ENCODE measurements at regions not wholly inside any gene's neighbourhood (a gene's known extent, or its start where the extent isn't known, plus 50 kb on each side); places are given as distances from the start of the nearest gene placed in this dataset.

DNA sequence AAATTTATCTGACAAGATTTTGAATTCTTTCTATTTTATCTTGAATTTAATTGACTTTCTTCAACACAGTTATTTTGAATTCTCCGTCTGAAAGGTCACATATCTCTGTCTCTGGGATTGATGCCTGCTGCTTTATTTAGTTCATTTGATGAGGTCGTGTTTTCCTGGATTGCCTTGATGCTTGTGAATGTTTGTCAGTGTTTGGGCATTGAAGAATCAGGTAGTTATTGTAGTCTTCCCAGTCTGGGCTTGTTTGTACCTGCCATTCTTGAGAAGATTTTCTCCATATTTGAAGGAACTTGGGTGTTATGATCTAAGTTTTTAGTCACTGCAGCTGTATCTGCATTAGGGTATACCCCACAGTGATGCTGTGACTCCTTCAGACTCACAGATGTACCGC lies 315.8 kb upstream of the DDHD1 start:
- DNase-seq = no peak
- Histone ChIP-seq H3K27me3 (no peaks in the 10 kb centered on the region), H3K27ac (no peak overlapping the region), H3K36me3 (ENCODE audit: low read depth, missing control alignments) (no peaks in the 10 kb centered on the region), H3K9me3 (no peaks in the 10 kb centered on the region), H3K4me1 (no peaks in the 10 kb centered on the region), H3K4me3 (no peak overlapping the region)
- WGBS, 2 donors = 91 to 93% methylated on average over 3 of the region's 3 CpGs
- TF ChIP-seq, protein P1, sequence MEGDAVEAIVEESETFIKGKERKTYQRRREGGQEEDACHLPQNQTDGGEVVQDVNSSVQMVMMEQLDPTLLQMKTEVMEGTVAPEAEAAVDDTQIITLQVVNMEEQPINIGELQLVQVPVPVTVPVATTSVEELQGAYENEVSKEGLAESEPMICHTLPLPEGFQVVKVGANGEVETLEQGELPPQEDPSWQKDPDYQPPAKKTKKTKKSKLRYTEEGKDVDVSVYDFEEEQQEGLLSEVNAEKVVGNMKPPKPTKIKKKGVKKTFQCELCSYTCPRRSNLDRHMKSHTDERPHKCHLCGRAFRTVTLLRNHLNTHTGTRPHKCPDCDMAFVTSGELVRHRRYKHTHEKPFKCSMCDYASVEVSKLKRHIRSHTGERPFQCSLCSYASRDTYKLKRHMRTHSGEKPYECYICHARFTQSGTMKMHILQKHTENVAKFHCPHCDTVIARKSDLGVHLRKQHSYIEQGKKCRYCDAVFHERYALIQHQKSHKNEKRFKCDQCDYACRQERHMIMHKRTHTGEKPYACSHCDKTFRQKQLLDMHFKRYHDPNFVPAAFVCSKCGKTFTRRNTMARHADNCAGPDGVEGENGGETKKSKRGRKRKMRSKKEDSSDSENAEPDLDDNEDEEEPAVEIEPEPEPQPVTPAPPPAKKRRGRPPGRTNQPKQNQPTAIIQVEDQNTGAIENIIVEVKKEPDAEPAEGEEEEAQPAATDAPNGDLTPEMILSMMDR (IDR thresholded peaks at IDR 0.05) = no peak
- no peak for TF ChIP-seq POLR2A (IDR thresholded peaks at IDR 0.05)
- intact Hi-C loops (cut with DNase I; ENCODE audit: low total_unique reads) = no loop called here

DNA sequence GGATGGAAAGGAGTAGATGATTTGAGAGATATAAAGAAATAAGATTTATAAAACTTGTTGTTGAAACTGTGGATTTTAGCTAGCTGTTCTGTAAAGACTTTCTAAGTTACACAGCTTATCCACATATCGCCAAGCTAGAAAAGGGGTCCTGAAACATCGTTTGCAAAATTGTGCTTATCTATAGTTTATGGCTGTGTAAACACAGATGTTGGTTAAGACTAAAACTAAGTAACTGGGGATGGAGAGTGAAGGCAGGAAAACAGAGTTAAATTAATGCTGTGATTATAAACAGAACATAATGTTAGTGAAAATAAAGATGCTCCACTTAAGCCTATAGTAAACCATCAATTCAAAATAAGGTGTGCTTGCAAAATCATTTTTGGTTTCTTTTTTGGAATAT lies 311.3 kb upstream of the DDHD1 start:
- H3K9me3 ChIP-seq = no peaks in the 10 kb centered on the region
- WGBS, 2 donors = 58 to 62% methylated on average over 2 of the region's 2 CpGs
- no peaks in the 10 kb centered on the region for H3K4me1 ChIP-seq
- H3K36me3 ChIP-seq (ENCODE audit: low read depth, missing control alignments) = no peaks in the 10 kb centered on the region
- no peak overlapping the region for H3K4me3 ChIP-seq
- no peak for DNase-seq
- H3K27ac ChIP-seq = no peak overlapping the region
- intact Hi-C loops (cut with DNase I; ENCODE audit: low total_unique reads) = no loop called here
- H3K27me3 ChIP-seq = no peaks in the 10 kb centered on the region
- no peak for TF ChIP-seq POLR2A (IDR thresholded peaks at IDR 0.05)
- TF ChIP-seq, protein P1 (IDR thresholded peaks at IDR 0.05) = no peak

DNA sequence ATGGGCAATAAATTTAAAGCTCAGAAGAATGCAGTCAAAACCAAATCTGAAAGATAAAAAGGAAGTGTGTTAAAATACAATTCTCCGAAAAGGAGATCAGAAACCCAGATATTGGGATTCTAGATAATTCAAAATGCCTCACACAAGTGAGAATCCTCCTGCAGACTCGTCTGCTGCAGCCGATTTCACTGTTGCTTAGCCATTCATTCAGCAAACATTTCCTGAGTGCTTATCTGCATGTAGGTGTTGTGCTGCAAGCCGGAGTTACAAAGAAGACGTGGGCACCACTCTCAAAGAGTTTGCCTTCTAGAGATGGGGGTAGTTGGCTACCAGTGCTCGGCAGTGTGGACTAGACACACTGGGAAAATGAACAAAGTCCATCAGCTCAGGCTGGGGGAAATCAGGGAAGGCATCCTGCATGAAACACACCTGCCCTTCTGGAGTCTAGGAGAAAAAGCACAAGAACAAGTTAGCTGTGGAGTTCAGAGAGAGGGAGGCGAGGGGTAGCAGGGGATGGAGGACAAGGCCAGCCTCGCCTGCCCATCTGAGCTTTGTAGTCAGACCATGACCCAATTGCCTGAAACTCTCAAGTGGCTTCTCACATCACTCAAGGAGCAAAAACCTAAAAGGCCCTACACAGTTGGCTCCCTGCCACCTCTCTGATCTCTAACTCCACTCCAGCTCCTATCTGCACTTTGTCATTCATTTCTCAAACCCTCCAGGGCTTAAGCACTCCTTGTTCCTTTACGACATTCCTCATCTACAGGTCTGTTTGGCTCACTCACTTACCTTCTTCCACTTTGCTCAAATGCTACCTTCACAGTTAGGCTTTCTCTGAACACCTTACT lies 310.0 kb upstream of the DDHD1 start:
- TF ChIP-seq POLR2A (IDR thresholded peaks at IDR 0.05) = no peak
- TF ChIP-seq, protein P1 (IDR thresholded peaks at IDR 0.05) = no peak
- Histone ChIP-seq H3K4me1 (no peaks in the 10 kb centered on the region), H3K4me3 (no peak overlapping the region), H3K27ac (no peak overlapping the region), H3K27me3 (no peaks in the 10 kb centered on the region), H3K9me3 (no peaks in the 10 kb centered on the region), H3K36me3 (ENCODE audit: low read depth, missing control alignments) (no peaks in the 10 kb centered on the region)
- no peak for DNase-seq
- intact Hi-C loops (cut with DNase I; ENCODE audit: low total_unique reads) = no loop called here
- WGBS, 2 donors = 92 to 95% methylated on average over 9 of the region's 9 CpGs

DNA sequence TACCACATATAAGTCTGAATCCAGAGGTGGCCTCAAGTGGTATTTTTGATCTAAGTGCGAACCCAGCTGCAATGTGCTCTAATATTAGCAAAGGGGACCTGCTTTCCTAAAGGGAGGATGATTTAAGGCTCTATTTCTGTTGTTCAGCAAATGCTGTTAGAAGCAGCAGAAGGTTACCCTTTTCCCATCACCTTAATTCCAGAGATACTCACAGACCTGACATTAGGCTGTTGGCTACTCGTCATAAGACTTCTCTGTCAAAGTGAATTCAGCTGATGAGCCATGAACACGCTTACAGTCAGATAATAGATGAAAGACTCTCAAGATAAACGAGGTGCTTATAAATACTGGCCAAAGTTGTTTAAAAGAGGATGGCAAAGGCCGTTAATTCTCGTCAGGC lies 308.7 kb upstream of the DDHD1 start:
- no peak overlapping the region for H3K27ac ChIP-seq
- DNase-seq = no peak
- 78 to 82% methylated on average over 6 of the region's 6 CpGs for WGBS, 2 donors
- TF ChIP-seq, protein P1 (IDR thresholded peaks at IDR 0.05) = no peak
- no peak for TF ChIP-seq POLR2A (IDR thresholded peaks at IDR 0.05)
- H3K27me3 ChIP-seq = no peaks in the 10 kb centered on the region
- H3K36me3 ChIP-seq (ENCODE audit: low read depth, missing control alignments) = no peaks in the 10 kb centered on the region
- no peaks in the 10 kb centered on the region for H3K4me1 ChIP-seq
- H3K9me3 ChIP-seq = no peaks in the 10 kb centered on the region
- no peak overlapping the region for H3K4me3 ChIP-seq
- intact Hi-C loops (cut with DNase I; ENCODE audit: low total_unique reads) = no loop called here

DNA sequence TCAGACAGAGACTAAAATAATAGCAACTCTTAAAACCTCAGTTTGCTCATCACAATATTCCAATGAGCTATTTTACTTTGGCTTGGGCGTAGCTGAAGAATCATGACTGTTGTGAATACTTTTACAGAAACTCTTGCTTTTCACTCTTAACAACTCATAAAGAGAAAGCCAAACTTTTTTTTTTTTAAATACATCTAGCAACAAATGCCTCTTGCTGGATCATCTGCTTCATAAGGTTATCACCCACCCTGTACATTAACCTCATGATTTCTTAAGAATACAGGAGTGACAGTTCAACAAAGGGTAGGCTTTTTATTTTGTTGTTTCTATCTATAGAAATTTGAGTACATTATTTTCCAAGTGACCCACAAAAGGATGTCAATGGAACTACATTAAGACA lies 307.4 kb upstream of the DDHD1 start:
- WGBS, 2 donors = 87 to 97% methylated on average over 1 of the region's 1 CpG
- Histone ChIP-seq H3K4me1 (no peaks in the 10 kb centered on the region), H3K4me3 (no peak overlapping the region), H3K9me3 (no peaks in the 10 kb centered on the region), H3K27me3 (no peaks in the 10 kb centered on the region), H3K36me3 (ENCODE audit: low read depth, missing control alignments) (no peaks in the 10 kb centered on the region), H3K27ac (no peak overlapping the region)
- DNase-seq = no peak
- TF ChIP-seq, protein P1 (IDR thresholded peaks at IDR 0.05) = no peak
- TF ChIP-seq POLR2A (IDR thresholded peaks at IDR 0.05) = no peak
- intact Hi-C loops (cut with DNase I; ENCODE audit: low total_unique reads) = no loop called here

All from testis (tissue), 2 donors.